Uterus (tissue), 3 donors: ENCODE measurements at regions not wholly inside any gene's neighbourhood (a gene's known extent, or its start where the extent isn't known, plus 50 kb on each side); places are given as distances from the start of the nearest gene placed in this dataset.

Source experiments
- DNase-seq, 2 donors: peaks; one replicate each; pipeline ENCODE4 v3.0.0-alpha.2; 2019 to 2020
- H3K27ac ChIP-seq, 2 donors: fragments of 200-600 bp; sonication (generic); 1 replicate in 1 of 2; 2 replicates in 1 of 2; pipeline ENCODE4 v1.5.1; 2016 to 2018
- H3K27me3 ChIP-seq, 2 donors: fragments of 200-600 bp; sonication (generic); one replicate each; pipeline ENCODE4 v1.5.1; 2018 to 2019; ENCODE audit warnings: control low read depth in 1 of 2
- H3K36me3 ChIP-seq, 2 donors: fragments of 200-600 bp; sonication (generic); one replicate each; pipeline ENCODE4 v1.5.1; 2019; ENCODE audit warnings: control low read depth in 1 of 2
- H3K4me1 ChIP-seq, 2 donors: fragments of 200-600 bp; sonication (generic); one replicate each; pipeline ENCODE4 v1.5.1; 2018 to 2019; ENCODE audit warnings: control low read depth in 1 of 2
- H3K4me3 ChIP-seq, 2 donors: fragments of 200-600 bp; sonication (generic); 1 replicate in 1 of 2; 2 replicates in 1 of 2; pipeline ENCODE4 v1.5.1; 2018 to 2019; ENCODE audit warnings: mild to moderate bottlenecking in 1 of 2
- H3K9me3 ChIP-seq, 2 donors: fragments of 200-600 bp; sonication (generic); one replicate each; pipeline ENCODE4 v1.5.1; 2019; ENCODE audit warnings: control low read depth in 1 of 2
- POLR2A ChIP-seq, 2 donors: fragments of 450-650 bp; IDR thresholded peaks; one replicate each; pipeline ENCODE4 v1.6.1; 2016; ENCODE audit warnings: antibody characterized with exemption in 2 of 2, mild to moderate bottlenecking in 1 of 2, moderate library complexity in 1 of 2
- intact Hi-C: fragments of 100-400 bp; cut with DNase I; formaldehyde crosslinking; loops from one replicate; pipeline ENCODE4 v1.15.1; 2023; ENCODE audit warnings: low total_unique reads
- TF ChIP-seq, protein P1 (sequence below), 4 experiments: fragments of 200-600 bp in 2 of 4; fragments of 450-650 bp in 2 of 4; sonication (generic) in 2 of 4; IDR thresholded peaks; one replicate each; pipeline ENCODE4 v1.5.1; 2016 to 2019; ENCODE audit warnings: antibody characterized with exemption in 4 of 4, mild to moderate bottlenecking in 2 of 4, moderate library complexity in 1 of 4
- donor health status: DM: yes; HTN: yes; CAD: no.

DNA sequence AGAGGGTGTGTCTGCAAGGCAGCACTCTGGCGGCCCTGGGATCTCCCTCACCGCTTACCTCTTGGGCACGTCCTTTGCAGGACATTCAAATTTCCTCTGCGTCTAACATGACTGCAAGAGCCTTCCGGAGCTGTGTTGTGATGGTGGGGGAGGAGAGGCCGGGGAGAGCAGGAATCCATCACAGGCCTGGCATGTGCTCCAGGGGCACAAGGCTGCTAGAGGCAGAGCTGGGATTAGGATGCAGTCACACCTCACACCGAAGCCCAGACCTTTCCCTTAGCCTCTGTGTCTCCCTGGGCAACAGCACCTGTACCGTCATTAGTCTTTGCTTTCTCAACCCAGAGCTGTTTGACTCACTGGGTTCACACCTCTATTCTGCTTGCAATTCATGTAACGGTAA, 111.3 kb downstream of the CMPK2 start:
- intact Hi-C loops: no loop called here
- Histone ChIP-seq H3K27me3 (no peaks in the 10 kb centered on the region), H3K9me3 (no peaks in the 10 kb centered on the region), H3K4me1 (no peaks in the 10 kb centered on the region), H3K4me3 (no peak overlapping the region), H3K27ac (no peak overlapping the region), H3K36me3 (no peaks in the 10 kb centered on the region)
- TF ChIP-seq POLR2A (IDR thresholded peaks at IDR 0.05): no peak
- TF ChIP-seq, protein P1, sequence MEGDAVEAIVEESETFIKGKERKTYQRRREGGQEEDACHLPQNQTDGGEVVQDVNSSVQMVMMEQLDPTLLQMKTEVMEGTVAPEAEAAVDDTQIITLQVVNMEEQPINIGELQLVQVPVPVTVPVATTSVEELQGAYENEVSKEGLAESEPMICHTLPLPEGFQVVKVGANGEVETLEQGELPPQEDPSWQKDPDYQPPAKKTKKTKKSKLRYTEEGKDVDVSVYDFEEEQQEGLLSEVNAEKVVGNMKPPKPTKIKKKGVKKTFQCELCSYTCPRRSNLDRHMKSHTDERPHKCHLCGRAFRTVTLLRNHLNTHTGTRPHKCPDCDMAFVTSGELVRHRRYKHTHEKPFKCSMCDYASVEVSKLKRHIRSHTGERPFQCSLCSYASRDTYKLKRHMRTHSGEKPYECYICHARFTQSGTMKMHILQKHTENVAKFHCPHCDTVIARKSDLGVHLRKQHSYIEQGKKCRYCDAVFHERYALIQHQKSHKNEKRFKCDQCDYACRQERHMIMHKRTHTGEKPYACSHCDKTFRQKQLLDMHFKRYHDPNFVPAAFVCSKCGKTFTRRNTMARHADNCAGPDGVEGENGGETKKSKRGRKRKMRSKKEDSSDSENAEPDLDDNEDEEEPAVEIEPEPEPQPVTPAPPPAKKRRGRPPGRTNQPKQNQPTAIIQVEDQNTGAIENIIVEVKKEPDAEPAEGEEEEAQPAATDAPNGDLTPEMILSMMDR (IDR thresholded peaks at IDR 0.05): no peak
- no peak for DNase-seq

DNA sequence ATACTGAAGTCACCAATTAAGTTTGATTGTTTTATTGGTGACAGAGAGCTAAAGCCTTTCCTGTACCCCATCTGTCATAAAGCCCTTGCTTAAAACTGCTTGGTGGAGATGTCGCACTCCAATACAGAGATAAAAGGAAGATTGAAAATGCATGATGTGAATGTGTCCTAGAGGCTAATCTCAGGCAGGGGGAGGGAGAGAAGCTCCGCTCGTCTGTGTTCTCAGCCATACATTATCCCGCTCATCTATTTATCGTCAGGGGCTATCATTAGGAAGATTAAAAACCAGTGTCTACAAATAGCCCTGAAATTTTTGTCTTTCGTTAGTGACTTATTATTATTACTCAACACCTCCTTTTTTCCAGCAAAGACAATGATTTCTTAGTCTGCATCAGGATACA, 110.3 kb downstream of the CMPK2 start:
- no peak for TF ChIP-seq POLR2A (IDR thresholded peaks at IDR 0.05)
- TF ChIP-seq, protein P1 (IDR thresholded peaks at IDR 0.05): no peak
- Histone ChIP-seq H3K4me3 (no peak overlapping the region), H3K27me3 (no peaks in the 10 kb centered on the region), H3K36me3 (no peaks in the 10 kb centered on the region), H3K4me1 (no peaks in the 10 kb centered on the region), H3K9me3 (no peaks in the 10 kb centered on the region), H3K27ac (no peak overlapping the region)
- no peak for DNase-seq
- intact Hi-C loops: no loop called here

DNA sequence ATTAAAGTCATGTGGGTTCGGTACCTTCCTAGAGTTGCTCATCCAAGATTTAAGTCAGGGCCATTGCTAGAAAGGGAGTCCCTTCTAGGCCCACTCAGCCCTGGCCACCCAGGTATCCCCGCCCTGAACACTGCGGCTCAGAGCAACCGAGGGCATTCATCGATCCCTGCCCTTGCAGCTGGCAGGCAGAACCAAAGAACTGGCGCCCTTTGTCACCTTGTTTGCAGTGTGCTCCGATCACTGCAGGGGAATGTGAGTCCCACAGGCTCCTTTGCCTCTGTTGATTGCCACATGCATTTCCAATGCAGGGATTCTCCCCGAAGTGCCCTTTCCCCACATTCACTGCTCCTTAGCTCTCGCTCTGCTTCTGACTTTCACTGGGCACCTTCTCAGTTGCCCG, 108.5 kb downstream of the CMPK2 start:
- Histone ChIP-seq H3K4me1 (no peaks in the 10 kb centered on the region), H3K9me3 (no peaks in the 10 kb centered on the region), H3K36me3 (no peaks in the 10 kb centered on the region), H3K27me3 (no peaks in the 10 kb centered on the region), H3K27ac (no peak overlapping the region), H3K4me3 (no peak overlapping the region)
- TF ChIP-seq, protein P1 (IDR thresholded peaks at IDR 0.05): no peak
- no peak for TF ChIP-seq POLR2A (IDR thresholded peaks at IDR 0.05)
- intact Hi-C loops: no loop called here
- DNase-seq: no peak

DNA sequence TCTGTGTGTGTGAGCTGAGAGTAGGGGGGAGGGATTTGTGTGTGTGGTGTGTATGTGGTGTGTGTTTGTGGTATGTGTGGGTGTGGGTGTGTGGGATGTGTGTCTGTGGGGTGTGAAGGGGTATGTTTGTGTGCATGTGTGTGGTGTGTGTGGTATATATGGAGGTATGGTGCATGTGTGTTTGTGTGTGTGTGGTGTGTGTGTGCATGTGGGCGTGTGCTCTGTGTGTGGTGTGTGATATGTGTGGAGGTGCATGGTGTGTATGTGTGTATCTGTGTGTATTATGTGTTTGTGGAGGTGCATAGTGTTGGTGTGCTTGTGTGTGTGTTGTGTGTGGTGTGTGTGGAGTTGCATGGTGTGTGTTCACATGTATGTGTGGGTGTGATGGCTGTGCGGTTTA, 106.0 kb downstream of the CMPK2 start:
- no peak for DNase-seq
- Histone ChIP-seq H3K4me1 (no peaks in the 10 kb centered on the region), H3K27ac (no peak overlapping the region), H3K27me3 (no peaks in the 10 kb centered on the region), H3K4me3 (no peak overlapping the region), H3K36me3 (no peaks in the 10 kb centered on the region), H3K9me3 (no peaks in the 10 kb centered on the region)
- TF ChIP-seq POLR2A (IDR thresholded peaks at IDR 0.05): no peak
- TF ChIP-seq, protein P1 (IDR thresholded peaks at IDR 0.05): no peak
- intact Hi-C loops: no loop called here

DNA sequence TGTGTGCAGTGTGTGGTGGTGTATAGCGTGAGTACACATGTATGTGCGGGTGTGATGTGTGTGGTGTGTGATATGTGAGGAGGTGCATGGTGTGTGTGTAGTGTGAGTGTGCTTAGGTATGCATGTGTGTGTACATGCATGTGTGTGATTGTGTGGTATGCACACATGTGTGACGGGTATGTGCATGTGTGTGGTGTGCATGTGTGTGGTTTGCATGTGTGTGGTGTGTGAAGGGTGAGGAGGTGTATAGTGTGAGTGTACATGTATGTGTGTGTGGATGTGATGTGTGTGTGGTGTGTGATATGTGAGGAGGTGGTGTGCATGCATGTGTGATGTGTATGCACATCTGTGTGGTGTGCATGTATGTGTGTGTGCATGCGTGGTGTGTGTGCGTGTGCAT, 105.6 kb downstream of the CMPK2 start:
- Histone ChIP-seq H3K36me3 (no peaks in the 10 kb centered on the region), H3K9me3 (no peaks in the 10 kb centered on the region), H3K27ac (no peak overlapping the region), H3K27me3 (no peaks in the 10 kb centered on the region), H3K4me1 (no peaks in the 10 kb centered on the region), H3K4me3 (no peak overlapping the region)
- DNase-seq: no peak
- intact Hi-C loops: no loop called here
- TF ChIP-seq, protein P1 (IDR thresholded peaks at IDR 0.05): no peak
- no peak for TF ChIP-seq POLR2A (IDR thresholded peaks at IDR 0.05)
